Epithelial cell of proximal tubule (primary cell): ENCODE measurements at regions not wholly inside any gene's neighbourhood (a gene's known extent, or its start where the extent isn't known, plus 50 kb on each side); places are given as distances from the start of the nearest gene placed in this dataset.

Source experiments
- DNase-seq: peaks from one replicate; pipeline ENCODE4 v3.0.0-alpha.2; 2011; ENCODE audit warnings: low read depth
- H3K4me3 ChIP-seq: 2 replicates; pipeline ENCODE4 v1.5.1; 2011; ENCODE audit warnings: low read depth, mild to moderate bottlenecking, low read length
- TF ChIP-seq, protein P1 (sequence below): conservative IDR thresholded peaks from 2 replicates; pipeline ENCODE4 v1.5.1; 2012; ENCODE audit warnings: low read depth, mild to moderate bottlenecking, low read length

DNA sequence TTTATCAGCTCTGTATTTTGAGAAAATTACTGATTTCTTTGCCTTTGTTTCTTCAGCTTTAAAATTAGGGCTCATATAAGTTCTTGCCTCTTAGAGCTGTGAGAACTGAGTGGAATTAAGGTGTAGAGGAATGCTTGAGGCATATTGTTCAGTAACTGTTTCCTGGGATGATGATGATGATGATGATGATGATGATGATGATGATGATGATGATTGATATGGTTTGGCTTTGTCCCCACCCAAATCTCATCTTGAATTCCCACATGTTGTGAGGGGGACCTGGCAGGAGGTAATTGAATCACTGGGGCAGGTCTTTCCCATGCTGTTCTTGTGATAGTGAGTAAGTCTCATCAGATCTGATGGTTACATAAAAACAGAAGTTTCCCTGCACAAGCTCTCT lies 118.7 kb downstream of the CHRM3 start:
- no peak for DNase-seq
- TF ChIP-seq, protein P1, sequence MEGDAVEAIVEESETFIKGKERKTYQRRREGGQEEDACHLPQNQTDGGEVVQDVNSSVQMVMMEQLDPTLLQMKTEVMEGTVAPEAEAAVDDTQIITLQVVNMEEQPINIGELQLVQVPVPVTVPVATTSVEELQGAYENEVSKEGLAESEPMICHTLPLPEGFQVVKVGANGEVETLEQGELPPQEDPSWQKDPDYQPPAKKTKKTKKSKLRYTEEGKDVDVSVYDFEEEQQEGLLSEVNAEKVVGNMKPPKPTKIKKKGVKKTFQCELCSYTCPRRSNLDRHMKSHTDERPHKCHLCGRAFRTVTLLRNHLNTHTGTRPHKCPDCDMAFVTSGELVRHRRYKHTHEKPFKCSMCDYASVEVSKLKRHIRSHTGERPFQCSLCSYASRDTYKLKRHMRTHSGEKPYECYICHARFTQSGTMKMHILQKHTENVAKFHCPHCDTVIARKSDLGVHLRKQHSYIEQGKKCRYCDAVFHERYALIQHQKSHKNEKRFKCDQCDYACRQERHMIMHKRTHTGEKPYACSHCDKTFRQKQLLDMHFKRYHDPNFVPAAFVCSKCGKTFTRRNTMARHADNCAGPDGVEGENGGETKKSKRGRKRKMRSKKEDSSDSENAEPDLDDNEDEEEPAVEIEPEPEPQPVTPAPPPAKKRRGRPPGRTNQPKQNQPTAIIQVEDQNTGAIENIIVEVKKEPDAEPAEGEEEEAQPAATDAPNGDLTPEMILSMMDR, result no peak
- H3K4me3 ChIP-seq, result no peak overlapping the region

DNA sequence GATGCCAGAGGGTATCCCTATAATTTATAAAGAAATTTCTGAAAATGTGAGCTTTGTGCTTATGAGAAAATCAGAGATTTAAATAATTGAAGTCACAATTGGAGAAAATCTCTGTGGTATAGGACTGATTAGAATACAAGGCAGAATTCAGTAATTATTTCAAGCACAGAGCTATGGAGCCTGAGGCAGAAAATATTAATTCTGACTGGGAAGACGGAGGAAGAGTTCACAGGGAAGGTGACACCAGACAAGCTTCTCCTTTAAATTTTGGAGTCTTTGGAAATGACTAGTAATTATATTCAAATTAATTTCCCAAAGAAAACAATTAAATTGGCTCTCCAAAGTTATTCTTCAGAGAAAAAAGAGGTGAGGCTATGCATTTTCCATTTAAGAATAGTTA lies 121.5 kb downstream of the CHRM3 start:
- no peak for DNase-seq
- H3K4me3 ChIP-seq, result no peak overlapping the region
- TF ChIP-seq, protein P1, result no peak

DNA sequence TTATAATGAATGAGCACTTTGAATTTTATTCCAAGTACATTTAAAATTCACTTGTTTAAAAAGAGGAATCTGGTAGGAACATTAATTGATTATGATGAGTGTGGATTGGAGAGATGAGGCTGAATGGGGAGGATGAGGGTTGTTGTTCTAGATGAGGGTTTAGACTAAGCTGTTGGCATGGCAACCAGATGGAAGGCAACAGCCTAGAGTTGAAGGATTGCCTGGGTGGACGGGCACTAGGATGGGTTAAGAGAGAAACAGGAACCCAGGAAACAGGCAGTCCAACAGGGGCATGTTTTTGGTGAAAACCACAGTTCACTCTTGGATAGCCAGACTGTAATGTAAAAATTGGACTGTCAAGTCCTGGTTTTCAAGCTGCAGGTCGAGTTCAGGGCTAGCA lies 125.5 kb downstream of the CHRM3 start:
- DNase-seq, result no peak
- TF ChIP-seq, protein P1, result no peak
- no peak overlapping the region for H3K4me3 ChIP-seq

DNA sequence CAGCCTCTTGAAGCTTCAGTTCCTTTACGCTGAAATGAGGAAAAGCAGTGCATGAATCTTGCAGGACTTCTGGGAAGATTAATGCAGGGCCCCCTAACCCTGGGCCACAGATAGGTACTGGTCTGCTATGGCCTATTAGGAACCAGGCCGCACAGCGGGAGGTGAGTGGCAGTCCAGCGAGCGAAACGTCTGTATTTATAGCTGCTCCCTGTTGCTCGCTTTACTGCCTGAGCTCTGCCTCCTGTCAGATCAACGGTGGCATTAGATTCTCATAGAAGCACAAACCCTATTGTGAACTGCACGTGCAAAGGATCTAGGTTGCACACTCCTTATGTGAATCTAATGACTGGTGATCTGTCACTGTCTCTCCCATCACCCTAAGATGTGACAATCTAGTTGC lies 130.2 kb downstream of the CHRM3 start:
- no peak for DNase-seq
- TF ChIP-seq, protein P1, result no peak
- H3K4me3 ChIP-seq, result no peak overlapping the region

DNA sequence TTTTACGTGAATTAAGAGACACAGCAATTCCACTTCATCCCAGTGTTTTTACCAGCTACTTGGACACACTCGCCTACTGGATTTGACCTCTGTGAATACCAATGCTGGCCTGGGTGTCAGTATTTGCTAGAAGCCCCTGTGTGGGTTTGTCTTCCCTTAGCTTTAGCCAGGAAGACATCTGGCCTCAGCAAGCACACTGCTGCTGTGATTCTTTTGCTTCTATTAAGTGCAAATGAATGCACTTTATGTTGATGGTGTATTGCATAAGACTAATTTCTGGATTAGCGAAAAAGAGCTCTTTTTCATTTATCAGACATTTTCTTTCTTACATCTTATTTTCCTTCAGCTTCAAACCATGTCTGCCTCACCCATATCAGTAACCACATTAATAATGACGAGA lies 140.0 kb downstream of the CHRM3 start:
- no peak overlapping the region for H3K4me3 ChIP-seq
- TF ChIP-seq, protein P1, result no peak
- DNase-seq, result no peak

DNA sequence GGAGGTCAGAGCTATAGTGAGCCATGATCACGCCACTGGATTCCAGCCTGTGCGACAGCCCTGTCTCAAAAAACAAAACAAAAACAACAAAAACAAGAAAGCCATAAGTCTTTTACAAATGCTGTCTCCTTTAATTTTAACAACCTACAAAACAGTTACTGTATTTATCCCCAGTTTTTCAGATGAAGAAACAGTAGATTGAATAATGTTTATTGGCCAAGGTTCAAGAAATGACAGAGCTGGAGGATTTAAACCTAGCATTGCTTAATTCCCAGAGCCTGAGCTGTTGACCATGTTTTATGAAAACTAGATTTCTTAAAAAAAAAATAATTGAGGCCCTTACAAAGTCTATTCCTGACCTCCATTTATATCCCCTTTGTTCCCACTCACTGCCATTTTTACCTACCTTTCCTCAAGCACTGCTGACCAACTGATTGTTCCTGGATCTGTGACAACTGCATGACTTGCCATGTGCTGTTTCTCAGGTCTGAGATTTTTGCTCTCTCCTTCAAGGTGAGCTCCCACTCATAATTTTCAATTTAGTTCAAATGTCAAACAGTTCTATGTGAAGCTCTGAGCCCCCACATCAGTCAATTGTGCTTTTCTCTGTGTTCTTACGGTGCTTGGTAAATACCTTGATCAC lies 140.8 kb downstream of the CHRM3 start:
- no peak overlapping the region for H3K4me3 ChIP-seq
- DNase-seq, result no peak
- TF ChIP-seq, protein P1, result no peak

DNA sequence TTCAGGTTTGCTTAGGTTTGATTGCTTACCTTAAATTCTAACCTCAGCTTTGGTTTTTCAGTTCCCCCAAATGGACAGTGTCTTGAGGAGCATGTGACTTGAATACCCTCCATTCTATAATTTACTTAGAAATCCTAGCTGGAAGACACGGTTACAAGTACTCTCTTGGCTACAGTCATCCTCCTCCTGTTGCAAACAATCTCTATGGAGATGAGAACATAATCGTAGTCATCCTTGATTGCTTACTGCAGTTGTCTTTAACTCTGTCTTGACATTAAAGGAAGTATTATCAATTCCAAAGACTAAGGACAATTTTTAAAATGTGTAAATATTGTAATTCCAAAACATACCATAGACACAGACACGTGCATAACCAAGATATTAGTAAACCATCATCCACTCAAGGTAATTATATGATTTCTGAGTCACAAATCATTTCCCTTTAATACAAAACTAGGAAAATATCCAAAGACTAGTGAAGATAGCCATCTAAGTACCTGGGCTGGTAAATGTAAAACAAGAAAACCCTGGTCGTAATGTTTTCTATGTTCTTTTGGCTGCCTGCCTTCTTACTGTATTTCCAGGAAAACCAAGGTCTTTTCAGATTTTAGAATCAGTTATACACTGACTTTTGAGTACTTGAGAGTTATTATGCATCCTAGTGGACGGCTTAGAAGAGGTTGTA lies 149.9 kb downstream of the CHRM3 start:
- no peak for DNase-seq
- TF ChIP-seq, protein P1, result no peak
- H3K4me3 ChIP-seq, result no peak overlapping the region
